ENCODE measurements at regions not wholly inside any gene's neighbourhood (a gene's known extent, or its start where the extent isn't known, plus 50 kb on each side); places are given as distances from the start of the nearest gene placed in this dataset.

DNA sequence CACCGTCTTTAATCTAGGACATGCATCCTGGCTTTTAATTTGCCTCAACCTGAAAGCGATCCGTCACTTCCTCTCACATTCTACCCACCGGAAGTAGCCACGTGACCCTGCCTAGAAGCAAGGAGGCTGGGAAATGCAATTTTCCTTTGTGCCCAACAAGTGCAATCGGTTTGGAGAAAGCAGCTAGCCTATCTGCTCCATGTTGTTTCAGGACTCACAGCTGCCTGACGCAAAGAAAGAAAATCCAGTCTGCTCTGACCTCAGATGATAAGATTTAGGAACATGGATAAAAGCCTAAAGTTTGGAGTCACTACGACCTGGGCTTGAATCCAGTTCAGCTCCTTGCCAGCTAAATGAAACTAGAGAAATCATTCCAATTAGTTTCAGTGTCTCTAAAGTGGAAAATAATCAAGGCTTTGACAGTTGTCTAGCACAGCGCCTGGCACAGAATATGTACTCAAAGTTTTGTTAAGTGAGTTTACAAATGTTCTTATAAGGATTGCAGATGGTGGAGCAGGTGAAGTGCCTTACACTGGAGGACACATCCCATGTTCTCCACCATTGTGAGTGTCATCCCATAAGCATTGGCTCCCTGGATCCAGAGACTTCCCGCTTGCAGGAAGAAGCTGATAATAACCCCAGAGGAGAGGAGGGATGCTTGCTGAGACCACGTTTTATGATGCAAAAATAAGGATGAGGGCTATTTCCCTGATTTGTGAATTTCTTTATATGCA lies 553.7 kb downstream of the MN1 start:
- Mint-ChIP-seq H3K9me3 (no peaks in the 10 kb centered on the region), H3K27me3 (ENCODE audit: low read depth) (peaks cover 15% of the 10 kb centered on the region), H3K4me3 (no peak overlapping the region), H3K36me3 (ENCODE audit: insufficient read depth in 1 of 3, low read depth in 3 of 3) (no peaks in the 10 kb centered on the region), H3K27ac (peak overlapping the region in 2 of 3 experiments; percentile 41 to 52; a peak in 4 of 7 replicates), H3K4me1 (peaks cover 3 to 12% of the 10 kb centered on the region in 2 experiments)
- no peak overlapping the region for H3K4ac ChIP-seq (ENCODE audit: low read depth, low read length)
- H2BK120ac ChIP-seq (ENCODE audit: low read depth, low read length, poor library complexity, severe bottlenecking): no peak overlapping the region
- no peak overlapping the region for H3T11ph ChIP-seq (ENCODE audit: low read length)
- H2BK12ac ChIP-seq (ENCODE audit: insufficient read length, low read depth, low read length): no peak overlapping the region
- no peak overlapping the region for H3K27ac ChIP-seq (ENCODE audit: insufficient read length, low read depth, low read length)
- TF ChIP-seq, protein P1, sequence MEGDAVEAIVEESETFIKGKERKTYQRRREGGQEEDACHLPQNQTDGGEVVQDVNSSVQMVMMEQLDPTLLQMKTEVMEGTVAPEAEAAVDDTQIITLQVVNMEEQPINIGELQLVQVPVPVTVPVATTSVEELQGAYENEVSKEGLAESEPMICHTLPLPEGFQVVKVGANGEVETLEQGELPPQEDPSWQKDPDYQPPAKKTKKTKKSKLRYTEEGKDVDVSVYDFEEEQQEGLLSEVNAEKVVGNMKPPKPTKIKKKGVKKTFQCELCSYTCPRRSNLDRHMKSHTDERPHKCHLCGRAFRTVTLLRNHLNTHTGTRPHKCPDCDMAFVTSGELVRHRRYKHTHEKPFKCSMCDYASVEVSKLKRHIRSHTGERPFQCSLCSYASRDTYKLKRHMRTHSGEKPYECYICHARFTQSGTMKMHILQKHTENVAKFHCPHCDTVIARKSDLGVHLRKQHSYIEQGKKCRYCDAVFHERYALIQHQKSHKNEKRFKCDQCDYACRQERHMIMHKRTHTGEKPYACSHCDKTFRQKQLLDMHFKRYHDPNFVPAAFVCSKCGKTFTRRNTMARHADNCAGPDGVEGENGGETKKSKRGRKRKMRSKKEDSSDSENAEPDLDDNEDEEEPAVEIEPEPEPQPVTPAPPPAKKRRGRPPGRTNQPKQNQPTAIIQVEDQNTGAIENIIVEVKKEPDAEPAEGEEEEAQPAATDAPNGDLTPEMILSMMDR (conservative IDR thresholded peaks at IDR 0.05): no peak
- H3K9ac ChIP-seq (ENCODE audit: extremely low read depth, insufficient read length, low read length): no peak overlapping the region
- H3K79me2 ChIP-seq (ENCODE audit: insufficient read depth, low read length): no peaks in the 10 kb centered on the region
- H3K4me2 ChIP-seq (ENCODE audit: insufficient read depth, insufficient read length, low read length): no peak overlapping the region
- H2BK5ac ChIP-seq (ENCODE audit: insufficient read length, low read length): no peak overlapping the region
- H4K91ac ChIP-seq (ENCODE audit: insufficient read length, low read depth, low read length): no peak overlapping the region
- no peaks in the 10 kb centered on the region for H4K20me1 ChIP-seq (ENCODE audit: control insufficient read depth, insufficient read depth, insufficient read length)
- H4K8ac ChIP-seq (replicated peaks; ENCODE audit: insufficient read length, low read depth, low read length): no peak overlapping the region
- no peak overlapping the region for H3K56ac ChIP-seq (ENCODE audit: insufficient read length, low read depth, low read length)
- no CpG with 5 or more reads among the region's 11 CpGs for WGBS (ENCODE audit: extremely low coverage, insufficient read length, low lambda C conversion rate)
- H2BK15ac ChIP-seq (ENCODE audit: low read depth, low read length): no peak overlapping the region
- no peak overlapping the region for H3K23ac ChIP-seq (ENCODE audit: insufficient read length, low read depth, low read length)
- H2AK5ac ChIP-seq (ENCODE audit: insufficient read length, low read length): no peak overlapping the region
- no peak overlapping the region for H3K18ac ChIP-seq (ENCODE audit: insufficient read length, low read depth, low read length)
- no peaks in the 10 kb centered on the region for H3K23me2 ChIP-seq (ENCODE audit: insufficient read length, low read depth, low read length, poor library complexity, severe bottlenecking)
- H3K14ac ChIP-seq (ENCODE audit: insufficient read depth, low read length): no peak overlapping the region
- H3K9me3 ChIP-seq (ENCODE audit: control insufficient read depth, low read depth, low read length): no peaks in the 10 kb centered on the region
- DNase-seq: no peak
- no peak overlapping the region for H2AFZ ChIP-seq (ENCODE audit: low read length)
- no peaks in the 10 kb centered on the region for H3K27me3 ChIP-seq (ENCODE audit: insufficient read depth, low read length)
- peaks cover 2% of the 10 kb centered on the region; the same call in 1 of the 2 replicates for H3K4me1 ChIP-seq (ENCODE audit: insufficient read depth, low read length)
- H4K5ac ChIP-seq (ENCODE audit: insufficient read length, low read depth, low read length): no peak overlapping the region
- no peaks in the 10 kb centered on the region for H3K79me1 ChIP-seq (ENCODE audit: insufficient read depth, low read depth, low read length, poor library complexity, severe bottlenecking)
- H2BK20ac ChIP-seq (ENCODE audit: low read depth, low read length, poor library complexity, severe bottlenecking): no peak overlapping the region
